Calu3 (cell line): ENCODE measurements at regions not wholly inside any gene's neighbourhood (a gene's known extent, or its start where the extent isn't known, plus 50 kb on each side); places are given as distances from the start of the nearest gene placed in this dataset.

Experiments used
- BruUV-seq: library from RNA; stranded (reverse); fragments of 400-500 nt; replicated peaks from 2 replicates; lab custom pipeline; 2021; lab: Mats Ljungman, UMichigan
- CTCF ChIA-PET: fragments of 300-600 bp; sonication (Branson Sonifier 250); formaldehyde crosslinking; loops from one replicate; lab custom pipeline; 2022; ENCODE audit warnings: antibody characterized with exemption; lab: Charles Lee
- DNase-seq: peaks from one replicate; pipeline ENCODE4 v3.0.0; 2022
- H3K27ac Mint-ChIP-seq: one replicate; pipeline ENCODE4 v1.8.0; 2022; ENCODE audit warnings: mixed read lengths; ENCODE audit not compliant: unreplicated experiment
- H3K27me3 Mint-ChIP-seq: one replicate; pipeline ENCODE4 v1.8.0; 2022; ENCODE audit warnings: mixed read lengths; ENCODE audit not compliant: unreplicated experiment
- H3K36me3 Mint-ChIP-seq: one replicate; pipeline ENCODE4 v1.8.0; 2022; ENCODE audit warnings: mild to moderate bottlenecking, moderate library complexity, mixed read lengths; ENCODE audit not compliant: insufficient read depth, unreplicated experiment
- H3K4me1 Mint-ChIP-seq: one replicate; pipeline ENCODE4 v1.8.0; 2022; ENCODE audit warnings: mild to moderate bottlenecking, low read depth, mixed read lengths; ENCODE audit not compliant: unreplicated experiment
- H3K4me3 Mint-ChIP-seq: one replicate; pipeline ENCODE4 v1.8.0; 2022; ENCODE audit warnings: mild to moderate bottlenecking, low read depth, moderate library complexity, mixed read lengths; ENCODE audit not compliant: unreplicated experiment
- H3K9me3 Mint-ChIP-seq: one replicate; pipeline ENCODE4 v1.8.0; 2022; ENCODE audit warnings: low read depth, mixed read lengths; ENCODE audit not compliant: unreplicated experiment
- intact Hi-C: fragments of 100-400 bp; cut with micrococcal nuclease; formaldehyde crosslinking; loops from one replicate; pipeline ENCODE4 v1.10.0; 2022; ENCODE audit not compliant: unreplicated experiment
- TF ChIP-seq, protein P1 (sequence below): fragments of 200-600 bp; IDR thresholded peaks from one replicate; pipeline ENCODE4 v1.8.0; 2022; ENCODE audit warnings: antibody characterized with exemption; ENCODE audit not compliant: unreplicated experiment

DNA sequence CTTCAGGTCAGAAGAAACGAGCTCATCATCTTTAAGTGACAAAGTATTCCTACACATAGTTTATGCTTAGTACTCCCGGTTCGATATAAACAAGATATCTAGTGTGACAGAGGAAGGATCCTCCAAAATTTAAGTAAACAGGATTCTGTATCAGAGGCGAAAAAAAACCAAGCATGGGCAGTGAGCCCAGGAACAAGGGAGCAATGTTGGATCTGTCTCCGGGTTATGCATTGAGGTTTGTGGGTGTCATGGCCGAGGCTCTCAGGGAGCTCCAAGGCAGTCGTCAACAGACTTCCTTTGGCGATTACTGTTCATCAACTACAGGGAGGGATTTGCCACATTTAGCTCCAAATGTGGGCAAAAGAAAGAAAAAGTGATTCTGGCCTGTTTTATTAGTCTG lies 319.5 kb downstream of the CBLN4 start:
- no peaks in the 10 kb centered on the region for H3K27me3 Mint-ChIP-seq
- no peak overlapping the region for H3K27ac Mint-ChIP-seq
- no TSS peak for BruUV-seq
- H3K4me3 Mint-ChIP-seq, result no peak overlapping the region
- intact Hi-C loops, result no loop called here
- H3K36me3 Mint-ChIP-seq, result no peaks in the 10 kb centered on the region
- CTCF ChIA-PET, result no interaction called here
- DNase-seq, result no peak
- TF ChIP-seq, protein P1, sequence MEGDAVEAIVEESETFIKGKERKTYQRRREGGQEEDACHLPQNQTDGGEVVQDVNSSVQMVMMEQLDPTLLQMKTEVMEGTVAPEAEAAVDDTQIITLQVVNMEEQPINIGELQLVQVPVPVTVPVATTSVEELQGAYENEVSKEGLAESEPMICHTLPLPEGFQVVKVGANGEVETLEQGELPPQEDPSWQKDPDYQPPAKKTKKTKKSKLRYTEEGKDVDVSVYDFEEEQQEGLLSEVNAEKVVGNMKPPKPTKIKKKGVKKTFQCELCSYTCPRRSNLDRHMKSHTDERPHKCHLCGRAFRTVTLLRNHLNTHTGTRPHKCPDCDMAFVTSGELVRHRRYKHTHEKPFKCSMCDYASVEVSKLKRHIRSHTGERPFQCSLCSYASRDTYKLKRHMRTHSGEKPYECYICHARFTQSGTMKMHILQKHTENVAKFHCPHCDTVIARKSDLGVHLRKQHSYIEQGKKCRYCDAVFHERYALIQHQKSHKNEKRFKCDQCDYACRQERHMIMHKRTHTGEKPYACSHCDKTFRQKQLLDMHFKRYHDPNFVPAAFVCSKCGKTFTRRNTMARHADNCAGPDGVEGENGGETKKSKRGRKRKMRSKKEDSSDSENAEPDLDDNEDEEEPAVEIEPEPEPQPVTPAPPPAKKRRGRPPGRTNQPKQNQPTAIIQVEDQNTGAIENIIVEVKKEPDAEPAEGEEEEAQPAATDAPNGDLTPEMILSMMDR, result no peak
- no peaks in the 10 kb centered on the region for H3K4me1 Mint-ChIP-seq
- H3K9me3 Mint-ChIP-seq, result peaks cover 9% of the 10 kb centered on the region

- Mint-ChIP-seq H3K4me3 (no peak overlapping the region), H3K27me3 (no peaks in the 10 kb centered on the region), H3K4me1 (no peaks in the 10 kb centered on the region), H3K9me3 (peaks cover 9% of the 10 kb centered on the region), H3K27ac (no peak overlapping the region), H3K36me3 (no peaks in the 10 kb centered on the region)
- intact Hi-C loops, result no loop called here
- no peak for DNase-seq
- BruUV-seq, result no TSS peak
- CTCF ChIA-PET, result no interaction called here
- TF ChIP-seq, protein P1, result no peak
These were observed 319.9 kb downstream of the CBLN4 start for GRCh38 chr20:55685425-55685824.

- intact Hi-C loops, result no loop called here
- no TSS peak for BruUV-seq
- H3K9me3 Mint-ChIP-seq, result peaks cover 14% of the 10 kb centered on the region
- no peak overlapping the region for H3K27ac Mint-ChIP-seq
- H3K4me1 Mint-ChIP-seq, result no peaks in the 10 kb centered on the region
- no peaks in the 10 kb centered on the region for H3K36me3 Mint-ChIP-seq
- H3K4me3 Mint-ChIP-seq, result no peak overlapping the region
- no peaks in the 10 kb centered on the region for H3K27me3 Mint-ChIP-seq
- CTCF ChIA-PET, result no interaction called here
- TF ChIP-seq, protein P1, result no peak
- no peak for DNase-seq
These were observed 320.7 kb downstream of the CBLN4 start for GRCh38 chr20:55684578-55684977.

DNA sequence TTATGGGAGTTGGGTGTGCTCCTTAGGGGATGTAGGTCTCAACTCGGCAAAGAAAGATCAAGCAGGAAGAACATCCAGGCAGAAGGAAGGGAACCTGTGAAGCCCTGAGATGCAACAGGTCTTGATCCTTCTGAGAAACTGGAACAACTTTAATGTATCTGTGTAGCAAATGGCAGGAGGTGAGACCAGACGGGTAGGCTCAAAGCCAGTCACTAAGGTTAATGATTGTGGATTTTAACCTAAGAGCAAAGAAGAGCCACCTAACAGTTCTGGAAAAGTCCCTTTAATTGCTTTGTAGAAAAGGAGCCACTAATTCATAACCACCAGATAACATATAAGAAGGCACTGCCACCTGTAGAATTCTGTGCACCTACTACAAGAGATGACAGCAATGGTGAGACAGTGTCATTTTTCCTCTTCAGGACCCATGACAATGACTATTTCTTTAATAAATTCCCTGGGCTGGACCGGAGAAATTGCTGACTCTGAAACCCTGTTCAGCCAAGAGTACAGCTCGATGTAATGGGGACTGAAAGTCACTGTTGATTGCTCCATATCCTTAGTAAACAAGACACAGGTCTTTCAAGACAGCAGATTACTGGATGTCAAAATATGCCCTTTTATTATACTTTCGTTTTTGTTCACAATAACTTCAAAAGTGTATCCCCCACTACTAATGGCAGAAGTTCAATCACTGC lies 326.2 kb downstream of the CBLN4 start:
- CTCF ChIA-PET, result no interaction called here
- peaks cover 12% of the 10 kb centered on the region for H3K9me3 Mint-ChIP-seq
- H3K4me3 Mint-ChIP-seq, result no peak overlapping the region
- H3K27me3 Mint-ChIP-seq, result no peaks in the 10 kb centered on the region
- DNase-seq, result no peak
- no peak overlapping the region for H3K27ac Mint-ChIP-seq
- no peaks in the 10 kb centered on the region for H3K4me1 Mint-ChIP-seq
- H3K36me3 Mint-ChIP-seq, result no peaks in the 10 kb centered on the region
- TF ChIP-seq, protein P1, result no peak
- no TSS peak for BruUV-seq
- intact Hi-C loops, result no loop called here
